ENCODE measurements at regions not wholly inside any gene's neighbourhood (a gene's known extent, or its start where the extent isn't known, plus 50 kb on each side); places are given as distances from the start of the nearest gene placed in this dataset.

- BruUV-seq (replicated peaks) = no TSS peak
- POLR2A ChIA-PET = no interaction called here
- DNase-seq (ENCODE audit: low spot score) = no peak
- intact Hi-C loops (cut with micrococcal nuclease; ENCODE audit: unreplicated experiment) = no loop called here
- no peak overlapping the region for H3K4me2 ChIP-seq (ENCODE audit: low read length)
- no peaks in the 10 kb centered on the region for H3K9me3 ChIP-seq (ENCODE audit: low read length)
- TF ChIP-seq EZH2phosphoT487 (IDR thresholded peaks at IDR 0.05; ENCODE audit: borderline replicate concordance, low read depth, low read length) (no peak), CTCF (conservative IDR thresholded peaks at IDR 0.05; ENCODE audit: low read length) (no peak)
- H2AFZ ChIP-seq (ENCODE audit: low read length) = no peak overlapping the region
- CTCF ChIA-PET (ENCODE audit: unreplicated experiment) = no interaction called here
- H4K20me1 ChIP-seq (ENCODE audit: insufficient read depth, low read length) = no peaks in the 10 kb centered on the region
- no peaks in the 10 kb centered on the region for H3K79me2 ChIP-seq (ENCODE audit: insufficient read depth, low read depth, low read length)
- no peaks in the 10 kb centered on the region for H3K4me1 ChIP-seq (ENCODE audit: insufficient read depth, low read length, poor library complexity, severe bottlenecking)
- H3K27ac ChIP-seq (ENCODE audit: low read depth, low read length, poor library complexity, severe bottlenecking) = no peak overlapping the region
- H3K4me3 ChIP-seq (ENCODE audit: low read depth, low read length, poor library complexity, severe bottlenecking) = no peak overlapping the region
- H3K9me2 ChIP-seq (ENCODE audit: insufficient read depth, low read length) = no peaks in the 10 kb centered on the region
- H3K36me3 ChIP-seq (ENCODE audit: insufficient read depth, low read length) = no peaks in the 10 kb centered on the region
Observed at GRCh38 chr5:93297116-93297515, 283.9 kb downstream of the NR2F1-AS1 start.

GRCh38 chr5:93296338-93296737 is 284.7 kb downstream of the NR2F1-AS1 start:
- TF ChIP-seq EZH2phosphoT487 (IDR thresholded peaks at IDR 0.05; ENCODE audit: borderline replicate concordance, low read depth, low read length) (no peak), CTCF (conservative IDR thresholded peaks at IDR 0.05; ENCODE audit: low read length) (no peak)
- POLR2A ChIA-PET = no interaction called here

GRCh38 chr5:93294996-93295395 is 286.0 kb downstream of the NR2F1-AS1 start:
- no peaks in the 10 kb centered on the region for H3K9me2 ChIP-seq (ENCODE audit: insufficient read depth, low read length)
- H2AFZ ChIP-seq (ENCODE audit: low read length) = no peak overlapping the region
- no peaks in the 10 kb centered on the region for H3K4me1 ChIP-seq (ENCODE audit: insufficient read depth, low read length, poor library complexity, severe bottlenecking)
- POLR2A ChIA-PET = interaction anchor here (0.6 kb wide), 1 partner anchor 46 kb away, joined by 4 read pairs; no protein-coding TSS in a partner anchor
- H3K4me2 ChIP-seq (ENCODE audit: low read length) = no peak overlapping the region
- no peak overlapping the region for H3K27ac ChIP-seq (ENCODE audit: low read depth, low read length, poor library complexity, severe bottlenecking)
- no peaks in the 10 kb centered on the region for H3K79me2 ChIP-seq (ENCODE audit: insufficient read depth, low read depth, low read length)
- CTCF ChIA-PET (ENCODE audit: unreplicated experiment) = no interaction called here
- no peaks in the 10 kb centered on the region for H4K20me1 ChIP-seq (ENCODE audit: insufficient read depth, low read length)
- TF ChIP-seq EZH2phosphoT487 (IDR thresholded peaks at IDR 0.05; ENCODE audit: borderline replicate concordance, low read depth, low read length) = no peak
- TF ChIP-seq CTCF (conservative IDR thresholded peaks at IDR 0.05; ENCODE audit: low read length) = no peak
- intact Hi-C loops (cut with micrococcal nuclease; ENCODE audit: unreplicated experiment) = no loop called here
- no peak overlapping the region for H3K4me3 ChIP-seq (ENCODE audit: low read depth, low read length, poor library complexity, severe bottlenecking)
- no TSS peak for BruUV-seq (replicated peaks)
- H3K9me3 ChIP-seq (ENCODE audit: low read length) = no peaks in the 10 kb centered on the region
- no peaks in the 10 kb centered on the region for H3K36me3 ChIP-seq (ENCODE audit: insufficient read depth, low read length)
- DNase-seq (ENCODE audit: low spot score) = no peak

More at GRCh38 chr5:93296338-93296737, 284.7 kb downstream of the NR2F1-AS1 start:
- Histone ChIP-seq H3K9me3 (ENCODE audit: low read length) (no peaks in the 10 kb centered on the region), H3K4me3 (ENCODE audit: low read depth, low read length, poor library complexity, severe bottlenecking) (no peak overlapping the region), H3K9me2 (ENCODE audit: insufficient read depth, low read length) (no peaks in the 10 kb centered on the region), H3K4me1 (ENCODE audit: insufficient read depth, low read length, poor library complexity, severe bottlenecking) (no peaks in the 10 kb centered on the region), H3K36me3 (ENCODE audit: insufficient read depth, low read length) (no peaks in the 10 kb centered on the region), H3K79me2 (ENCODE audit: insufficient read depth, low read depth, low read length) (no peaks in the 10 kb centered on the region), H4K20me1 (ENCODE audit: insufficient read depth, low read length) (no peaks in the 10 kb centered on the region), H3K27ac (ENCODE audit: low read depth, low read length, poor library complexity, severe bottlenecking) (no peak overlapping the region), H3K4me2 (ENCODE audit: low read length) (no peak overlapping the region), H2AFZ (ENCODE audit: low read length) (no peak overlapping the region)
- intact Hi-C loops (cut with micrococcal nuclease; ENCODE audit: unreplicated experiment) = no loop called here
- no peak for DNase-seq (ENCODE audit: low spot score)
- BruUV-seq (replicated peaks) = no TSS peak
- CTCF ChIA-PET (ENCODE audit: unreplicated experiment) = no interaction called here

Measured in OCI-LY7 (cell line).